PFSK-1 (cell line): ENCODE measurements at regions not wholly inside any gene's neighbourhood (a gene's known extent, or its start where the extent isn't known, plus 50 kb on each side); places are given as distances from the start of the nearest gene placed in this dataset.

ENCODE experiments used
- POLR2AphosphoS5 ChIP-seq: IDR thresholded peaks from 2 replicates; pipeline ENCODE4 v1.6.1; 2012; ENCODE audit warnings: low read depth, mild to moderate bottlenecking, control low read depth, low read length, moderate library complexity
- SIN3A ChIP-seq: IDR thresholded peaks from 2 replicates; pipeline ENCODE4 v1.6.1; 2012; ENCODE audit warnings: mild to moderate bottlenecking, low read length, moderate library complexity, borderline replicate concordance; ENCODE audit not compliant: insufficient read depth
- TF ChIP-seq, protein P1 (sequence below), 2 experiments: IDR thresholded peaks; 2 replicates each; pipeline versions ENCODE4 v1.6.1 to v1.8.0; 2011 to 2012; ENCODE audit warnings: low read depth in 2 of 2, low read length in 2 of 2, control low read depth in 1 of 2, inconsistent platforms in 1 of 2, mild to moderate bottlenecking in 1 of 2, moderate library complexity in 1 of 2; ENCODE audit not compliant: insufficient read depth in 1 of 2

DNA sequence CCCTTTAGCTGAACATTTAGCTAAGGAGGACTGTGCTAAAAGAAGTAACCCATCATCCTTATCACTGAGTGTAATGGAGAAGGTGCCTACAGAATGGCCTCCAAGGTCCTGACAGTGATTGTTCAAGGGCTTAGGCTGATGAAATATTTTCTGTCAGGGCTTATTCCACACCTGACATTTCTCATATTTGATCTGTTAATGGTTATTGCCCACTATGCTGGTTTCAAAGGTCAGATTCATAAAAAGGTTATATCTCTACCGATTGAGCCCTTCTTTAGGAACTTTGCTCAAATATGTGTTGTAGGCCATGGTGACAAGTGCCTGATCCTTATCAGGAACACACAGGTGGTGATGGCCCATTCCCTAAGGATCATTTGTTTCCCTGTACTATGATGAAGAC, 766.4 kb upstream of the ADGRL2 start:
- TF ChIP-seq POLR2AphosphoS5 (no peak), SIN3A (no peak)
- TF ChIP-seq, protein P1, sequence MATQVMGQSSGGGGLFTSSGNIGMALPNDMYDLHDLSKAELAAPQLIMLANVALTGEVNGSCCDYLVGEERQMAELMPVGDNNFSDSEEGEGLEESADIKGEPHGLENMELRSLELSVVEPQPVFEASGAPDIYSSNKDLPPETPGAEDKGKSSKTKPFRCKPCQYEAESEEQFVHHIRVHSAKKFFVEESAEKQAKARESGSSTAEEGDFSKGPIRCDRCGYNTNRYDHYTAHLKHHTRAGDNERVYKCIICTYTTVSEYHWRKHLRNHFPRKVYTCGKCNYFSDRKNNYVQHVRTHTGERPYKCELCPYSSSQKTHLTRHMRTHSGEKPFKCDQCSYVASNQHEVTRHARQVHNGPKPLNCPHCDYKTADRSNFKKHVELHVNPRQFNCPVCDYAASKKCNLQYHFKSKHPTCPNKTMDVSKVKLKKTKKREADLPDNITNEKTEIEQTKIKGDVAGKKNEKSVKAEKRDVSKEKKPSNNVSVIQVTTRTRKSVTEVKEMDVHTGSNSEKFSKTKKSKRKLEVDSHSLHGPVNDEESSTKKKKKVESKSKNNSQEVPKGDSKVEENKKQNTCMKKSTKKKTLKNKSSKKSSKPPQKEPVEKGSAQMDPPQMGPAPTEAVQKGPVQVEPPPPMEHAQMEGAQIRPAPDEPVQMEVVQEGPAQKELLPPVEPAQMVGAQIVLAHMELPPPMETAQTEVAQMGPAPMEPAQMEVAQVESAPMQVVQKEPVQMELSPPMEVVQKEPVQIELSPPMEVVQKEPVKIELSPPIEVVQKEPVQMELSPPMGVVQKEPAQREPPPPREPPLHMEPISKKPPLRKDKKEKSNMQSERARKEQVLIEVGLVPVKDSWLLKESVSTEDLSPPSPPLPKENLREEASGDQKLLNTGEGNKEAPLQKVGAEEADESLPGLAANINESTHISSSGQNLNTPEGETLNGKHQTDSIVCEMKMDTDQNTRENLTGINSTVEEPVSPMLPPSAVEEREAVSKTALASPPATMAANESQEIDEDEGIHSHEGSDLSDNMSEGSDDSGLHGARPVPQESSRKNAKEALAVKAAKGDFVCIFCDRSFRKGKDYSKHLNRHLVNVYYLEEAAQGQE (IDR thresholded peaks at IDR 0.05; ENCODE audit: insufficient read depth in 1 of 2, low read depth in 2 of 2, low read length in 2 of 2), result no peak
